ENCODE measurements at regions not wholly inside any gene's neighbourhood (a gene's known extent, or its start where the extent isn't known, plus 50 kb on each side); places are given as distances from the start of the nearest gene placed in this dataset.

DNA sequence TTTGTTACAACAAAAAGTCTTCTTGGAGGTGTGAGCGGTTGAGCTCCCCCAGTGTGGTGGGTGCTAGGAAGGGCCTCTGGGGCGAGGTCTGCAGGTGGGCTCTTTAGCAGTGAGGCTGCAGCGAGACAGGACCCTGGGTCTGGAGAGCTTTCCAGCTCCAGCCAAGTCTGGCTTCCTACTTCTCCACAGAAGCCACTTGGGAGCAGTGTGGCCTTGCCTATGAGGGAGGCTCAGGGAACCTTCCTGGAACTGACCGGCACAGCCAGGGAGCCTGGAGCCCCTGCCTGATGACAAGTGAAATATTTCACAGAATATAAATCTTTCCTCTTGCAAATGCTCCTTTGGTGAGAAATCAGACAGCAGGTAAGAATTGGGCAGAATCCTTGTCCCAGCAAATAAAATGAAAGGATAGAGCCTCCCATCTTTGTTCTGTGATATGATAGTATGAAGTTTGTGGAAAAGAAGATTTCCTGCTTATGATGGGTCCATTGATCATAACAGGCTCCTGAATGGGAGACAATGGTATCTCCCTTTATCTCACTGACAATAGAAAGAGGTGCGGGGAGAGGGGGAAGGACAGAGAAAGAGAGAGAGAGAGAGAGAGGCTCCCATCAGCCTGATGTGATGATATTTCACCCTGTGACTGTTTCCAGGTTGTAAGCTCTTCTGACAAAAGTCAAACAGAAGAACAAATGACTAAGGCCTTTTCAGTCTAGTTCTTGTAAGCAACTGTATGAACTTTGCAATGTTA lies 289.8 kb upstream of the SPRED2 start:
- FAIRE-seq = no peak

GRCh38 chr2:65716698-65717097 lies 284.3 kb upstream of the SPRED2 start:
- FAIRE-seq = no peak

DNA sequence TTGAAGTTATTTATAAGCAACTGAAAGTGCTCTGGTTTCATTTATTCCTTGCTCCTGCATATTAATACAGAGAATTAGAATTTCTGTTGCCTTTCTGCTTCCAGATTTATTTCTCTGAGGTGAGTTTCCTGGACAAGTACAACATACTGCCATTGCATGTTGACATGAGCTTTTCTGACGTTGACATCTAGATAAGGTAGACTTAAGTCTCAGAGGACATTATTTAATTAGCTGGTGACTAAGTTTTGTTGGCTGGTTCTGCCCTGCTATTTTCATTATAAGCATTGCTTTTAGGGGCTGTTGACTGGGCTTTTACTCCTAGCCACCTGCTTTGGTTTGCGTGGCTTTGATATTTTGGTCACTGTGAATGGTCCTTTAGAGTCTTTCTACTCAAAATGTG lies 282.9 kb upstream of the SPRED2 start:
- FAIRE-seq = no peak

DNA sequence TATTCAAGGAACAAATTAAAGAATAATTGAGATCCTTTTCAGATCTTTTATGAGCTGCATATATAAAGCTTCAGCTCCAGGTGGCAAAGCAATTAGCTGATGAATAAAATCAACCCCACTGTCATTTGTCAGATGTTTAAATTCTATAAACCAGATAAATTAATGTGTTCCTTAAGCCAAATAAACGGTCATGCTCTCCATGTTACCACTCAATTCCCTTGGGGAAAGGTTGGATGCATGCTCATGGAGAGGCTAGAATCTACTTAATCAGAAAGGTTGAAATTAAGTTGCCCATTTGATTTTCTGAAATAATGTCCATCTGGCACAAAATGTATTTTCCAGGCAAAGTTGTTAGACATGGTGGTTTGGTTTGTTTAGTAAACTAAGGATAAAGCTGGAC lies 282.5 kb upstream of the SPRED2 start:
- no peak for FAIRE-seq

DNA sequence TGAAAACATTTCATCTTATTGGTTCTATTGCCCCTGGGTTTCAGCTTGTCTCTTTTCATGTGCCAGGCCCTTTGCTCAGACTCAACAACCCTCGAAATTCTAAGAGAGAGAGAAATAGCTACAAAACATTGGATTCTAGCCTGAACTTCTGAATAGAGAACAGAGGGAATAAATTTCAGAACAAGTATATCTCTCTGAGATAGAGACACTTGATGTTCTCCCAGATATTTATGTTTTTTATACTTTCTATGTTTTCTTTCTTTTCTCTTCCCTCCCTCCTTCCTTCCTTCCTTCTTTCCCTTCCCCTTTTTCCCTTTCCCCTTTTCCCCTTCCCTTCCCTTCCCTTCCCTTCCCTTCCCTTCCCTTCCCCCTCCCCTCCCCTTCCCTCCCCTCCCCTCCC lies 279.5 kb upstream of the SPRED2 start:
- no peak for FAIRE-seq

GRCh38 chr2:65710779-65711295 lies 278.4 kb upstream of the SPRED2 start:
- no peak for FAIRE-seq

DNA sequence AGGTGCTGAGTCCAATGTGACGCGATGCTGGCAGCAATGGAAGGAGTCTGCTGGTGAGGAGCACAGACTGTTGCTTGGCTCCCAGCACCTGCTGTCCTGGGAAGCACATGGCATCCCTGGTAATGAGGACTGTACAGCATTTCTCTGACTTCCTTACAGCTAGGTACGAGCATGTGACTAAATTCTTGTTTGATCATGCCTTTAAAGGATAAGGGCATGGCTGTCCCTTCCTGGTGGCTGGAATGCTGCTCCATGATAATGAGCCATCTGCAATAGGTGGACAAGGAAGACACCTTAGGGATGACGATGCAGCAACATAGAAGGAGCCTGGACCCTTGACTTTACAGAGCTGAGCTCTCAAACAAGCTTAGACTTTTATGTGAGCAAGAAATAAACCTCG lies 278.0 kb upstream of the SPRED2 start:
- no peak for FAIRE-seq

DNA sequence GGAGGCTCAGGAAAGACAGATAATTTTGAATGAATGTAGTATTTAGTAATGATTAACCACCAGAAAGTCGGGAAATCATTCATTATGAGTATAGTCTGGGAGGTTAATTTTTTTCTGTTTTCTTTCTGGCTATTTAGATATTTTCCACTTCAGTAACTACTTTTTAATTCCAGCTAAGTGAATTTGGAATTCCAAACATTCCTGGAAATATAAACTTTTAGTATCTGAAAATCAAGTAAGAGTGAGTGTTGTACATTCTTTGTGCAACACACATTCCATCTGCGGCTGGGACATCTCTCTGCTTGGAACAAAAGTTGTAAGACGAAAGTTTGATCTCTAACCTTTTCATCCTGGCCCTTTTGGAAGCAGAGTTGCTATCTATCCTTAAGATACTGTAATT lies 275.7 kb upstream of the SPRED2 start:
- no peak for FAIRE-seq

DNA sequence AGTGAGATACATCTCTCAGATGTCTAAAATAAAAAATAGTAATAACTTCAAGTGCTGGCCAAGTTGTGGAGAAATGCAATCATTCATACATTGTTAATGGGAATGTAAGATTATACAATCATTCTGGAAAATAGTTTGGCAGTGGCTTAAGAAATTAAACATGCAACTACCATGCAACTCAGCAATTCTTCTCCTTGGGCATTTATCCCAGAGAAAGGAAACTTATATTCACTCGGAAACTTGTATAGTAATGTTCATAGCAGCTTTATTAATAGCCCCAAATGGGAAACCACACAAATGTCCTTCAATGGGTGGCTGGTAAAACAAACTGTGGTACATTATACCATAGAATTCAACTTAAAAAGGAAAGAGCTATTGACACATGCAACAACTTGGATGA lies 274.0 kb upstream of the SPRED2 start:
- FAIRE-seq = no peak

GRCh38 chr2:65701191-65701590 lies 268.8 kb upstream of the SPRED2 start:
- FAIRE-seq = no peak

GRCh38 chr2:65700720-65701119 lies 268.3 kb upstream of the SPRED2 start:
- FAIRE-seq = no peak

- no peak for FAIRE-seq
Measured at GRCh38 chr2:65700004-65700651, 267.7 kb upstream of the SPRED2 start.

- no peak for FAIRE-seq
Measured at GRCh38 chr2:65691816-65692215, 259.4 kb upstream of the SPRED2 start.

DNA sequence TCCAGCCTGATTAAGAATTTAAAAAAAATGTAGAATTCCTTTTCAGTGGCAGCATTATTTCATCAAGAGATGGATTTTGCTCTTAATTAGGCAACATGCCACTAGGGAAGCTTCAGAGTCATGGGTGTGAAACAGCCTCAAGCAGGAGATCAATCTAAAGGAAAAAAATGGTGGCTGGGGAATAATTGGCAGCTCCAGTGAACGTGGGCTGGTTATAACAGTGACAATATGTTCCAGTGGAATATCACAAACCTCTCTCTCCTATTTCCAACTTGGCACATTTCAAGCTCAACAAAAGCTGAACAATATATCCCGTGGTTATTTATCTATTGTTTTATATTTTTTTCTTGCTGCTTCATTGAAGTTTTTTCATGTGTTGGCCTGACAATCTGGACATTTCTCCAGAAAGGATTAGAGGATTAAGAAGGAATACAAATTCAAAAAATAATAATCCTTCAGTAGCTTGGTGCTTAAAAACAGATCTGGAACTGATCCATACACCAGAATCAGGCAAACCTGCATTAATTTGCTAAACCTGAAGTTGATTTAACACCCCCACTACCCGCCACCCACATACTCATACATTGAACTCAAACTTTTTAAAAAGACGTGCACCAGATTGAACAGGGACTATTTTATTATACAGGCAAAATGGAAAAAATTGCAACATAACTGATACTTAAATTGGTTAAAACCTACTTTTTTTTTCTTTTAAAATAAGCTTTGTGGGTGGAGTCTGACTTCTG lies 255.9 kb upstream of the SPRED2 start:
- FAIRE-seq = no peak

GRCh38 chr2:65687614-65688013 lies 255.2 kb upstream of the SPRED2 start:
- FAIRE-seq = no peak

GRCh38 chr2:65686928-65687521 lies 254.6 kb upstream of the SPRED2 start:
- no peak for FAIRE-seq

GRCh38 chr2:65681503-65681902 lies 249.1 kb upstream of the SPRED2 start:
- no peak for FAIRE-seq

- FAIRE-seq = no peak
Measured at GRCh38 chr2:65678779-65679391, 246.5 kb upstream of the SPRED2 start.

- no peak for FAIRE-seq
Measured at GRCh38 chr2:65675350-65675749, 243.0 kb upstream of the SPRED2 start.

DNA sequence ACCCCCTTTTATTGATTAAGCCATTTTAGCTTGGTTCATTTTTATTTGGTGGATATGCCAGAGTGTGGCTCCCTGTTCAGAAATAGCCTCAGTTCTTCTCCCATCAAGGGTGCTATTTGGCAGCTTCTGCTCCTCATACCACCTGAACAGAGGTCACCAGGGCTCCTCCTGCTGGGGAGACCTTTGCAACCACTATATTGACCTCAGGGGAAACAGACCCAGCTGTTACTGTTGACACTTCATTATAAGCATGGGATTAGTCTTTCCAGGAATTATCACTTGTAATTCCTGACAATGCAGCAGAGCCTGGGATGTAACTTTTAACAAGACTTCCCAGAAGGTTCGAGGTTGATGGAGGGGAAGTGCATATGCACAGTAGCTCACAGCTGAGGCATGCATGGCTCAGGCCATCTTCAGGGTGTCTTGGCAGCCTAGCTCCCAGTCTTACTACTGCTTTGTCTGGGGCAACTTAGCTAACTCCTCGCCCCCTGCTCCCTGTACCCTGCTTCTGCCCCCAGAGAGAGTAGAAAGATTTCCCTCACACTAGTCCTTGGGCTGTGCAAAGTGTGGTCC lies 239.4 kb upstream of the SPRED2 start:
- no peak for FAIRE-seq

- FAIRE-seq = no peak
Measured at GRCh38 chr2:65669574-65669973, 237.2 kb upstream of the SPRED2 start.

DNA sequence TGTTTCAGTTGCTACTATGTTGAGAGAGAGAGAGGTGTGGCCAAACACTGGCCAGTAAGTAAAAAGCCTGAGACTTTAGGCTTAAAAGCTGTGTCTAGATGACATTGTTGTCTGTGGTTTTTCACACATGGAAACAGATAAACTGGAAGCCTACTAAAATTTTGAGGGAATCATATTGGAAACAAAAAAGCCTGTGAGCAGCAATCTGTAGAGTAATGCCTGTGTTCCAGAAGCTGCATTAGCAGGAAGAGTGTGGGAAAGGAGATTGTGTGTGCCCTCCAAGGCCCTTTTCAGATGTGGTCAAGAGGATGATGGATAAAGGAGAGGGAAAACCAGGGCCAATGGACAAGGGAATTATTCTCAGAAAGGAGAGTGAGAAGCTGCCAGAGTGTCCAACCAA lies 236.3 kb upstream of the SPRED2 start:
- no peak for FAIRE-seq

Measured in A204.1 (cell line).